Pancreas (tissue), 10 donors: ENCODE measurements at regions not wholly inside any gene's neighbourhood (a gene's known extent, or its start where the extent isn't known, plus 50 kb on each side); places are given as distances from the start of the nearest gene placed in this dataset.

Experiments used
- ATAC-seq, 4 donors: fragments of 200-7000 bp; cut with Tn5 transposase; one replicate each; pipeline versions ENCODE4 v1.8.0 to v1.9.1; 2020; ENCODE audit warnings: mild to moderate bottlenecking in 4 of 4, moderate library complexity in 4 of 4
- DNase-seq, 6 donors: peaks; one replicate each; pipeline ENCODE4 v3.0.0-alpha.2; 2020
- FAIRE-seq: peaks from 2 replicates; lab custom pipeline; 2012; peaks lifted over from hg19 to GRCh38; lab: Jason Lieb, UNC
- H3K27ac ChIP-seq, 4 donors: fragments of 200-600 bp; sonication (generic); 1 replicate in 3 of 4; 2 replicates in 1 of 4; pipeline versions ENCODE4 v1.5.0 to v1.8.0; 2020
- H3K27me3 ChIP-seq, 4 donors: fragments of 200-600 bp; one replicate each; pipeline ENCODE4 v1.8.0; 2021
- H3K36me3 ChIP-seq, 3 donors: fragments of 200-600 bp; sonication (generic) in 1 of 3; one replicate each; pipeline versions ENCODE4 v1.5.0 to v1.8.0; 2020 to 2021
- H3K4me1 ChIP-seq, 3 donors: fragments of 200-600 bp; one replicate each; pipeline ENCODE4 v1.8.0; 2021
- H3K4me3 ChIP-seq, 4 donors: fragments of 200-600 bp; sonication (generic) in 2 of 4; one replicate each; pipeline versions ENCODE4 v1.5.0 to v1.8.0; 2020 to 2021
- H3K9me3 ChIP-seq, 4 donors: fragments of 200-600 bp; one replicate each; pipeline ENCODE4 v1.8.0; 2021
- WGBS, 2 donors: extraction: QIAGEN DNeasy Blood & Tissue Kit; methylation state at CpG; one replicate each; pipeline ENCODE4 v1.1.7; 2013; 5-methylcytosine and 5-hydroxymethylcytosine counted together
- intact Hi-C, 3 donors: fragments of 100-400 bp; cut with DNase I; formaldehyde crosslinking; loops; one replicate each; pipeline versions ENCODE4 v1.11.1 to v1.14.2; 2022
- TF ChIP-seq, protein P1 (sequence below), 4 donors: fragments of 200-600 bp; sonication (generic) in 3 of 4; IDR thresholded peaks; one replicate each; pipeline versions ENCODE4 v1.5.0 to v1.8.0; 2021; ENCODE audit warnings: antibody characterized with exemption in 4 of 4
- donor health status: healthy with polysubstance abuse.
- donor health status: DM: no; HTN: no; CAD: no; lungs with moderate emphysema.
- donor health status: DM: no; HTN: no; CAD: no.
- donor health status: control.
- donor health status: control.
- donor health status: Bipolar disorder and iron deficiency.
- donor health status: DM: yes; HTN: yes; CAD: no.
- donor health status: DM: no; HTN: no; CAD: no.
- donor health status: DM: no; HTN: no; CAD: no.
- donor health status: DM: yes; HTN: yes; CAD: no.

DNA sequence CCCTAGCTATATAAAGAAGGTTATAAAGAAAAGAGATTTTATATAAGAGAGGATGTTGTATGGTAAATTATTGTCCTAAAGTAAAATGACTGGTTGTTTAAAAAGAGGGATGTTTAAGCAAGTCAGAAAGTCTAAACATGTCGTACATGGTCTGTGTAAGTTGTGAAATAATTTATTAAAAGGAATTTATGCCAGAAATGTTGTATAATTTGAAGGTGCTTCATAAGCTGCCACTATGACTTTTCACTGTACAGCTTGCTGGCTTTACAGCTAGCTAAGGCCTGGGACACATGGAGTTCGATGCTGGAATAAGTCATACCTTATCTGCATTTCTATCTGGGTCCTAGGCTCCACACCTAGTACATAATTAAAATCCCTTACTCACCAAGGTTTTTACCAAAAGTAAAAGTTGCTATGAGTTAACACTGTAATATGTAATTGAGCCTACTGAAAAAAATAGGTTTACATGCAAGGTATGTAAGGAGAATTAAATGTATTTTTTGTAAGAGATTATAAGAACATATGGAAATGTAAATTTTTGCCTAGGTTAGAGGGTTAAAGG, 59.0 kb upstream of the EDEM3 start:
- TF ChIP-seq, protein P1, sequence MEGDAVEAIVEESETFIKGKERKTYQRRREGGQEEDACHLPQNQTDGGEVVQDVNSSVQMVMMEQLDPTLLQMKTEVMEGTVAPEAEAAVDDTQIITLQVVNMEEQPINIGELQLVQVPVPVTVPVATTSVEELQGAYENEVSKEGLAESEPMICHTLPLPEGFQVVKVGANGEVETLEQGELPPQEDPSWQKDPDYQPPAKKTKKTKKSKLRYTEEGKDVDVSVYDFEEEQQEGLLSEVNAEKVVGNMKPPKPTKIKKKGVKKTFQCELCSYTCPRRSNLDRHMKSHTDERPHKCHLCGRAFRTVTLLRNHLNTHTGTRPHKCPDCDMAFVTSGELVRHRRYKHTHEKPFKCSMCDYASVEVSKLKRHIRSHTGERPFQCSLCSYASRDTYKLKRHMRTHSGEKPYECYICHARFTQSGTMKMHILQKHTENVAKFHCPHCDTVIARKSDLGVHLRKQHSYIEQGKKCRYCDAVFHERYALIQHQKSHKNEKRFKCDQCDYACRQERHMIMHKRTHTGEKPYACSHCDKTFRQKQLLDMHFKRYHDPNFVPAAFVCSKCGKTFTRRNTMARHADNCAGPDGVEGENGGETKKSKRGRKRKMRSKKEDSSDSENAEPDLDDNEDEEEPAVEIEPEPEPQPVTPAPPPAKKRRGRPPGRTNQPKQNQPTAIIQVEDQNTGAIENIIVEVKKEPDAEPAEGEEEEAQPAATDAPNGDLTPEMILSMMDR (IDR thresholded peaks at IDR 0.05): no peak
- ATAC-seq: no peak
- WGBS, 2 donors: 94 to 97% methylated on average over 2 of the region's 2 CpGs
- no peak for DNase-seq
- H3K27ac ChIP-seq: no peak overlapping the region
- no peaks in the 10 kb centered on the region for H3K27me3 ChIP-seq
- peaks cover 5 to 12% (median 7%) of the 10 kb centered on the region in 3 donors for H3K4me1 ChIP-seq
- H3K4me3 ChIP-seq: no peak overlapping the region
- FAIRE-seq: no peak
- no peaks in the 10 kb centered on the region for H3K36me3 ChIP-seq
- H3K9me3 ChIP-seq: no peaks in the 10 kb centered on the region
- intact Hi-C loops: no loop called here

- FAIRE-seq (no peak), DNase-seq (no peak), ATAC-seq (peak in 3 of 4 donors; percentile 56 to 63 (median 57))
- TF ChIP-seq, protein P1 (IDR thresholded peaks at IDR 0.05): no peak
- 74 to 83% methylated on average over 19 of the region's 19 CpGs for WGBS, 2 donors
- H3K27me3 ChIP-seq: no peaks in the 10 kb centered on the region
- H3K4me1 ChIP-seq: peaks cover 5 to 12% (median 7%) of the 10 kb centered on the region in 3 donors
- H3K36me3 ChIP-seq: peaks cover 0 to 2% (median 0%) of the 10 kb centered on the region in 3 donors
- H3K27ac ChIP-seq: peak overlapping the region in 2 of 4 donors; percentile 26 to 27
- no peak overlapping the region for H3K4me3 ChIP-seq
- intact Hi-C loops: no loop called here
- H3K9me3 ChIP-seq: no peaks in the 10 kb centered on the region
These were observed 56.9 kb upstream of the EDEM3 start for GRCh38 chr1:184811439-184812111.

GRCh38 chr1:184810735-184811343, 56.2 kb upstream of the EDEM3 start:
- Histone ChIP-seq H3K36me3 (peaks cover 0 to 2% (median 0%) of the 10 kb centered on the region in 3 donors), H3K4me1 (peaks cover 5 to 12% (median 7%) of the 10 kb centered on the region in 3 donors), H3K27ac (peak overlapping the region in 2 of 4 donors; percentile 26 to 27), H3K9me3 (no peaks in the 10 kb centered on the region), H3K4me3 (no peak overlapping the region), H3K27me3 (no peaks in the 10 kb centered on the region)
- intact Hi-C loops: no loop called here
- FAIRE-seq (no peak), DNase-seq (peak in 3 of 6 donors; percentile 35 to 52 (median 51)), ATAC-seq (peak; percentile 56 to 66 (median 61))
- 27 to 33% methylated on average over 11 of the region's 11 CpGs for WGBS, 2 donors
- TF ChIP-seq, protein P1 (IDR thresholded peaks at IDR 0.05): no peak

DNA sequence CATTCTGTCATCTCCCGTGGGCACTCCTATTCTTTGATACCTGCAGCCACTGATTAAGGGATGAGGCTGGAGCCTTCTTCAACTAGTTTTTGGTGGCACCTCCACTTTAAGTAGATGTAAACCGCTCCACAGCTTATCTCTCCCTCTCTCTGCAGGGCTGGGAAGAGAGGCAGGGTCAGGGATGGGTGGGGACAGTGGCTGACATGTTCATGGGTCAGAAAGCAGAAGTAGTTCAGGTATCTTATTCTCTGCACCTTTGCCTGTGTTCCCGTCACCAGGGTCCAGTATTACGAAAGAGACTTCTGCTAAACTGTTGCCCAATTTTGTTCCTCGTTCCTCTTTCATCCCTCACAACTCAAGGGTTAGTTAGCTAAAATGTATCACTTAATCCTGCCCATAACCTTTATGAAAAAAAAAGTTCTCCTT, 51.7 kb upstream of the EDEM3 start:
- TF ChIP-seq, protein P1 (IDR thresholded peaks at IDR 0.05): no peak
- intact Hi-C loops: loop anchor here in 2 of 3 donors (5.0 to 10.0 kb wide), 2 partner anchors 166 to 168 kb away; partner anchors contain the start of gene NIBAN1 (in 2 of the 2)
- peak in 2 of 4 donors; percentile 13 to 14 for ATAC-seq
- Histone ChIP-seq H3K4me1 (peaks cover 4 to 9% (median 6%) of the 10 kb centered on the region in 3 donors), H3K27me3 (no peaks in the 10 kb centered on the region), H3K27ac (peak overlapping the region in 2 of 4 donors; percentile 6 to 31), H3K36me3 (peaks cover 0 to 2% (median 0%) of the 10 kb centered on the region in 3 donors), H3K9me3 (no peaks in the 10 kb centered on the region), H3K4me3 (no peak overlapping the region)
- no peak for DNase-seq
- WGBS, 2 donors: 69 to 74% methylated on average over 5 of the region's 5 CpGs
- no peak for FAIRE-seq
